Endothelial cell of umbilical vein (primary cell): ENCODE measurements at regions not wholly inside any gene's neighbourhood (a gene's known extent, or its start where the extent isn't known, plus 50 kb on each side); places are given as distances from the start of the nearest gene placed in this dataset.

Source experiments
- BruUV-seq: library from RNA; stranded (reverse); fragments of 400-500 nt; replicated peaks from 2 replicates; lab custom pipeline; 2021; lab: Mats Ljungman, UMichigan
- CTCF ChIA-PET: fragments of 300-600, 350-600 bp; sonication (Branson Sonifier 250); formaldehyde crosslinking; loops from one replicate; lab custom pipeline; 2021; ENCODE audit warnings: antibody characterized with exemption, inconsistent platforms; lab: Charles Lee
- POLR2A ChIA-PET: fragments of 300-600, 350-600 bp; sonication (Branson Sonifier 250); formaldehyde crosslinking; loops from one replicate; lab custom pipeline; 2021; ENCODE audit warnings: antibody characterized with exemption, inconsistent platforms; lab: Charles Lee
- DNase-seq: peaks from one replicate; pipeline ENCODE4 v3.0.0-alpha.2; 2011; ENCODE audit warnings: low read depth, low spot score
- FAIRE-seq: peaks from 2 replicates; lab custom pipeline; 2011; peaks lifted over from hg19 to GRCh38; lab: Jason Lieb, UNC
- H2AFZ ChIP-seq: 2 replicates; pipeline ENCODE4 v1.6.0; 2012; ENCODE audit warnings: low read depth, low read length, control low read depth, inconsistent platforms
- H3K27ac ChIP-seq: 2 replicates; pipeline ENCODE4 v1.5.1; 2011; ENCODE audit warnings: low read depth, mild to moderate bottlenecking, control low read depth, low read length, moderate library complexity; ENCODE audit not compliant: insufficient read depth
- H3K27me3 ChIP-seq, 2 experiments: 2 replicates each; pipeline versions ENCODE4 v1.6.0 to v1.6.1; 2011; ENCODE audit warnings: low read length in 2 of 2, mixed read lengths in 1 of 2; ENCODE audit not compliant: control insufficient read depth in 2 of 2, insufficient read depth in 2 of 2
- H3K36me3 ChIP-seq, 2 experiments: 2 replicates in 1 of 2; 3 replicates in 1 of 2; pipeline ENCODE4 v1.5.1; 2011; ENCODE audit warnings: low read length in 2 of 2, mild to moderate bottlenecking in 1 of 2, moderate library complexity in 1 of 2; ENCODE audit not compliant: control insufficient read depth in 2 of 2, insufficient read depth in 2 of 2; ENCODE audit errors: extremely low read depth in 1 of 2
- H3K4me1 ChIP-seq: 3 replicates; pipeline ENCODE4 v1.5.1; 2011; ENCODE audit warnings: mild to moderate bottlenecking, low read length; ENCODE audit not compliant: control insufficient read depth, insufficient read depth; ENCODE audit errors: extremely low read depth
- H3K4me2 ChIP-seq: 2 replicates; pipeline ENCODE4 v1.6.1; 2011; ENCODE audit warnings: low read length, control low read depth, mixed read lengths; ENCODE audit not compliant: insufficient read depth
- H3K4me3 ChIP-seq, 3 experiments: fragments of 200-600 bp in 1 of 3; sonication (generic), shearing (Covaris generic) in 1 of 3; replicated peaks in 1 of 3; 2 replicates each; pipeline ENCODE4 v1.5.1; 2011 to 2016; ENCODE audit warnings: control low read depth in 3 of 3, low read length in 3 of 3, mild to moderate bottlenecking in 2 of 3, inconsistent platforms in 1 of 3, low read depth in 1 of 3, moderate library complexity in 1 of 3; ENCODE audit not compliant: insufficient read depth in 1 of 3
- H3K79me2 ChIP-seq: 2 replicates; pipeline ENCODE4 v1.6.0; 2012; ENCODE audit warnings: low read length, inconsistent platforms; ENCODE audit not compliant: control insufficient read depth, insufficient read depth
- H3K9ac ChIP-seq: replicated peaks from 2 replicates; pipeline ENCODE3; 2011; ENCODE audit warnings: low read length, control low read depth; ENCODE audit not compliant: insufficient read depth; ENCODE audit errors: extremely low read depth
- H3K9me1 ChIP-seq: replicated peaks from 3 replicates; pipeline ENCODE4 v1.6.0; 2011; ENCODE audit warnings: mild to moderate bottlenecking, low read length; ENCODE audit not compliant: control insufficient read depth, insufficient read depth; ENCODE audit errors: extremely low read depth
- H3K9me3 ChIP-seq: replicated peaks from 2 replicates; pipeline ENCODE4 v1.5.1; 2012; ENCODE audit warnings: low read length, inconsistent platforms; ENCODE audit not compliant: control insufficient read depth, insufficient read depth
- H4K20me1 ChIP-seq: replicated peaks from 2 replicates; pipeline ENCODE3; 2011; ENCODE audit warnings: mild to moderate bottlenecking, low read length; ENCODE audit not compliant: control insufficient read depth, insufficient read depth; ENCODE audit errors: extremely low read depth
- EZH2 ChIP-seq: IDR thresholded peaks from 2 replicates; pipeline ENCODE4 v1.6.1; 2012; ENCODE audit warnings: borderline replicate concordance, low read depth, mild to moderate bottlenecking, moderate library complexity, low read length, inconsistent platforms; ENCODE audit not compliant: severe bottlenecking
- FOS ChIP-seq: IDR thresholded peaks from 2 replicates; pipeline ENCODE4 v1.6.1; 2011; ENCODE audit warnings: mild to moderate bottlenecking, low read length, moderate library complexity, borderline replicate concordance; ENCODE audit not compliant: insufficient read depth
- GATA2 ChIP-seq: IDR thresholded peaks from 2 replicates; pipeline ENCODE4 v1.7.0; 2011; ENCODE audit warnings: low read depth, mild to moderate bottlenecking, moderate library complexity, mixed read lengths, low read length; ENCODE audit not compliant: insufficient read length, insufficient read depth
- JUN ChIP-seq: IDR thresholded peaks from 2 replicates; pipeline ENCODE4 v1.6.1; 2011; ENCODE audit warnings: borderline replicate concordance, low read depth; ENCODE audit not compliant: insufficient read length, insufficient read depth
- MYC ChIP-seq: IDR thresholded peaks from one replicate; pipeline ENCODE4 v1.6.1; 2011; ENCODE audit warnings: mild to moderate bottlenecking, low read depth, low read length
- POLR2A ChIP-seq: IDR thresholded peaks from 2 replicates; pipeline ENCODE4 v1.6.1; 2012; ENCODE audit warnings: low read depth, mild to moderate bottlenecking, control low read depth, low read length
- POLR2AphosphoS5 ChIP-seq: IDR thresholded peaks from 2 replicates; pipeline ENCODE4 v1.6.1; 2012; ENCODE audit warnings: low read depth, mild to moderate bottlenecking, control low read depth, low read length, moderate library complexity; ENCODE audit not compliant: insufficient read depth
- dilution Hi-C: fragments of 300-500 bp; cut with MboI; formaldehyde crosslinking; loops from one replicate; pipeline ENCODE4 v1.15.0; 2019; ENCODE audit warnings: low sequenced_read_pairs; ENCODE audit not compliant: extremely low pct_ligation_motif_present
- intact Hi-C: fragments of 100-400 bp; cut with micrococcal nuclease; formaldehyde crosslinking; loops from one replicate; pipeline ENCODE4 v1.10.0; 2022
- TF ChIP-seq, protein P1 (sequence below): IDR thresholded peaks from 2 replicates; pipeline ENCODE4 v1.6.1; 2011; ENCODE audit not compliant: insufficient read depth, insufficient read length
- TF ChIP-seq, protein P2 (sequence below), 2 donors: IDR thresholded peaks; 1 replicate in 1 of 2; 2 replicates in 1 of 2; pipeline ENCODE4 v1.5.1; 2011; ENCODE audit warnings: low read length in 2 of 2, mild to moderate bottlenecking in 2 of 2, moderate library complexity in 2 of 2, control low read depth in 1 of 2, inconsistent platforms in 1 of 2, low read depth in 1 of 2; ENCODE audit not compliant: insufficient read depth in 1 of 2; ENCODE audit errors: extremely low read depth in 1 of 2

DNA sequence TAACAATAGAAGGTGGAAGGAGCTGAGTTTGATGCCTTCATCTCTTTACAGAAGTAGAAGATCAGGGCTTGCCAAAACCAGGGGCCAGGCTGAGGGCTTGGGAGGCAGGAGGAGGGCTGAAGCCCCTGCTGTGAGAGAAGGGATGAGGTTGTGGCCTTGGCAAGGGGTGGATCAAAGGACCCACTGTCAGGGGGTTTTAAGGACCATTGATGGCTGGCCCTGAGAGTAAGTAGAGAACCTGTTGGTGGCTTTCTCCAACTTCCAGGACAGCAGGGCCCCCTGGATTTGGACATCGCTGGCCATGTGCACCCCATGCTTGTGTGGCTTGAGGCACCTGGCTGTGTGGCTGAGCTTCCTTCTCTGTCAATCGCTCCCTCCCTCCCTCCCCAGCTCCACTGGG lies 927.7 kb downstream of the TBC1D22A start:
- H3K9me3 ChIP-seq, result peaks cover 9% of the 10 kb centered on the region
- H3K9me1 ChIP-seq, result no peaks in the 10 kb centered on the region
- H3K4me3 ChIP-seq, result no peak overlapping the region
- intact Hi-C loops, result no loop called here
- no peak overlapping the region for H3K4me2 ChIP-seq
- no peak overlapping the region for H3K27ac ChIP-seq
- ChIA-PET CTCF (no interaction called here), POLR2A (no interaction called here)
- no peaks in the 10 kb centered on the region for H3K36me3 ChIP-seq
- no peaks in the 10 kb centered on the region for H3K27me3 ChIP-seq
- H4K20me1 ChIP-seq, result no peaks in the 10 kb centered on the region
- no peak for FAIRE-seq
- no peaks in the 10 kb centered on the region for H3K79me2 ChIP-seq
- TF ChIP-seq POLR2AphosphoS5, result no peak
- no peak for TF ChIP-seq JUN
- TF ChIP-seq EZH2, result no peak
- no peak for TF ChIP-seq MYC
- TF ChIP-seq POLR2A, result no peak
- TF ChIP-seq, protein P1, sequence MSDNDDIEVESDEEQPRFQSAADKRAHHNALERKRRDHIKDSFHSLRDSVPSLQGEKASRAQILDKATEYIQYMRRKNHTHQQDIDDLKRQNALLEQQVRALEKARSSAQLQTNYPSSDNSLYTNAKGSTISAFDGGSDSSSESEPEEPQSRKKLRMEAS, result no peak
- TF ChIP-seq GATA2, result no peak
- TF ChIP-seq FOS, result no peak
- TF ChIP-seq, protein P2, sequence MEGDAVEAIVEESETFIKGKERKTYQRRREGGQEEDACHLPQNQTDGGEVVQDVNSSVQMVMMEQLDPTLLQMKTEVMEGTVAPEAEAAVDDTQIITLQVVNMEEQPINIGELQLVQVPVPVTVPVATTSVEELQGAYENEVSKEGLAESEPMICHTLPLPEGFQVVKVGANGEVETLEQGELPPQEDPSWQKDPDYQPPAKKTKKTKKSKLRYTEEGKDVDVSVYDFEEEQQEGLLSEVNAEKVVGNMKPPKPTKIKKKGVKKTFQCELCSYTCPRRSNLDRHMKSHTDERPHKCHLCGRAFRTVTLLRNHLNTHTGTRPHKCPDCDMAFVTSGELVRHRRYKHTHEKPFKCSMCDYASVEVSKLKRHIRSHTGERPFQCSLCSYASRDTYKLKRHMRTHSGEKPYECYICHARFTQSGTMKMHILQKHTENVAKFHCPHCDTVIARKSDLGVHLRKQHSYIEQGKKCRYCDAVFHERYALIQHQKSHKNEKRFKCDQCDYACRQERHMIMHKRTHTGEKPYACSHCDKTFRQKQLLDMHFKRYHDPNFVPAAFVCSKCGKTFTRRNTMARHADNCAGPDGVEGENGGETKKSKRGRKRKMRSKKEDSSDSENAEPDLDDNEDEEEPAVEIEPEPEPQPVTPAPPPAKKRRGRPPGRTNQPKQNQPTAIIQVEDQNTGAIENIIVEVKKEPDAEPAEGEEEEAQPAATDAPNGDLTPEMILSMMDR (IDR thresholded peaks at IDR 0.05; ENCODE audit: extremely low read depth in 1 of 2, insufficient read depth in 1 of 2, low read depth in 1 of 2, low read length in 2 of 2), result no peak
- no peak overlapping the region for H2AFZ ChIP-seq
- no peak overlapping the region for H3K9ac ChIP-seq
- no TSS peak for BruUV-seq
- H3K4me1 ChIP-seq, result no peaks in the 10 kb centered on the region
- dilution Hi-C loops, result no loop called here
- no peak for DNase-seq
